ENCODE measurements at regions not wholly inside any gene's neighbourhood (a gene's known extent, or its start where the extent isn't known, plus 50 kb on each side); places are given as distances from the start of the nearest gene placed in this dataset.

GRCh38 chr11:111114091-111114490 is 131.4 kb upstream of the POU2AF2 start:
- ChIA-PET POLR2A (interaction anchor here (0.6 to 0.7 kb wide), 2 partner anchors 12 to 30 kb away, joined by 4 to 5 read pairs; no protein-coding TSS in a partner anchor), CTCF (interaction anchor here (0.7 kb wide), 1 partner anchor 107 kb away, joined by 3 read pairs; no protein-coding TSS in a partner anchor)
- Mint-ChIP-seq H3K27ac (ENCODE audit: low read depth, unreplicated experiment) (no peak overlapping the region), H3K9me3 (ENCODE audit: unreplicated experiment) (no peaks in the 10 kb centered on the region), H3K36me3 (ENCODE audit: insufficient read depth, unreplicated experiment) (no peaks in the 10 kb centered on the region), H3K4me1 (ENCODE audit: insufficient read depth, unreplicated experiment) (no peaks in the 10 kb centered on the region), H3K4me3 (ENCODE audit: unreplicated experiment) (no peak overlapping the region), H3K27me3 (ENCODE audit: insufficient read depth, unreplicated experiment) (peaks cover 13% of the 10 kb centered on the region)
- TF ChIP-seq CTCF (IDR thresholded peaks at IDR 0.05; ENCODE audit: unreplicated experiment), result no peak
- no peak for DNase-seq (ENCODE audit: unreplicated experiment)
- no TSS peak for BruUV-seq (replicated peaks)
- intact Hi-C loops (cut with micrococcal nuclease), result no loop called here

GRCh38 chr11:111112614-111113013 is 132.9 kb upstream of the POU2AF2 start:
- DNase-seq (ENCODE audit: unreplicated experiment), result no peak
- BruUV-seq (replicated peaks), result no TSS peak
- no peaks in the 10 kb centered on the region for H3K9me3 Mint-ChIP-seq (ENCODE audit: unreplicated experiment)
- H3K36me3 Mint-ChIP-seq (ENCODE audit: insufficient read depth, unreplicated experiment), result no peaks in the 10 kb centered on the region
- H3K4me1 Mint-ChIP-seq (ENCODE audit: insufficient read depth, unreplicated experiment), result no peaks in the 10 kb centered on the region
- H3K27me3 Mint-ChIP-seq (ENCODE audit: insufficient read depth, unreplicated experiment), result peaks cover 28% of the 10 kb centered on the region
- no peak for TF ChIP-seq CTCF (IDR thresholded peaks at IDR 0.05; ENCODE audit: unreplicated experiment)
- ChIA-PET POLR2A (interaction anchor here (0.7 kb wide), 1 partner anchor 104 kb away, joined by 3 read pairs; no protein-coding TSS in a partner anchor), CTCF (no interaction called here)
- no peak overlapping the region for H3K27ac Mint-ChIP-seq (ENCODE audit: low read depth, unreplicated experiment)
- H3K4me3 Mint-ChIP-seq (ENCODE audit: unreplicated experiment), result no peak overlapping the region
- intact Hi-C loops (cut with micrococcal nuclease), result no loop called here

- Mint-ChIP-seq H3K27ac (ENCODE audit: low read depth, unreplicated experiment) (no peak overlapping the region), H3K27me3 (ENCODE audit: insufficient read depth, unreplicated experiment) (peaks cover 79% of the 10 kb centered on the region), H3K36me3 (ENCODE audit: insufficient read depth, unreplicated experiment) (no peaks in the 10 kb centered on the region), H3K4me3 (ENCODE audit: unreplicated experiment) (no peak overlapping the region), H3K4me1 (ENCODE audit: insufficient read depth, unreplicated experiment) (no peaks in the 10 kb centered on the region), H3K9me3 (ENCODE audit: unreplicated experiment) (peaks cover 6% of the 10 kb centered on the region)
- TF ChIP-seq CTCF (IDR thresholded peaks at IDR 0.05; ENCODE audit: unreplicated experiment), result no peak
- BruUV-seq (replicated peaks), result no TSS peak
- POLR2A ChIA-PET, result interaction anchor here (0.6 kb wide), 1 partner anchor 47 kb away, joined by 3 read pairs; no protein-coding TSS in a partner anchor
- intact Hi-C loops (cut with micrococcal nuclease), result no loop called here
- CTCF ChIA-PET, result no interaction called here
- DNase-seq (ENCODE audit: unreplicated experiment), result no peak
Measured at GRCh38 chr11:111107501-111107900, 138.0 kb upstream of the POU2AF2 start.

GRCh38 chr11:111106641-111107040 is 138.9 kb upstream of the POU2AF2 start:
- no peak for DNase-seq (ENCODE audit: unreplicated experiment)
- H3K36me3 Mint-ChIP-seq (ENCODE audit: insufficient read depth, unreplicated experiment), result no peaks in the 10 kb centered on the region
- H3K4me1 Mint-ChIP-seq (ENCODE audit: insufficient read depth, unreplicated experiment), result no peaks in the 10 kb centered on the region
- POLR2A ChIA-PET, result no interaction called here
- CTCF ChIA-PET, result interaction anchor here (1.2 kb wide), 1 partner anchor 18 kb away, joined by 4 read pairs; no protein-coding TSS in a partner anchor
- no peak overlapping the region for H3K27ac Mint-ChIP-seq (ENCODE audit: low read depth, unreplicated experiment)
- peaks cover 87% of the 10 kb centered on the region for H3K27me3 Mint-ChIP-seq (ENCODE audit: insufficient read depth, unreplicated experiment)
- TF ChIP-seq CTCF (IDR thresholded peaks at IDR 0.05; ENCODE audit: unreplicated experiment), result no peak
- no TSS peak for BruUV-seq (replicated peaks)
- H3K9me3 Mint-ChIP-seq (ENCODE audit: unreplicated experiment), result peaks cover 6% of the 10 kb centered on the region
- intact Hi-C loops (cut with micrococcal nuclease), result no loop called here
- no peak overlapping the region for H3K4me3 Mint-ChIP-seq (ENCODE audit: unreplicated experiment)
